ENCODE measurements at regions not wholly inside any gene's neighbourhood (a gene's known extent, or its start where the extent isn't known, plus 50 kb on each side); places are given as distances from the start of the nearest gene placed in this dataset.

DNA sequence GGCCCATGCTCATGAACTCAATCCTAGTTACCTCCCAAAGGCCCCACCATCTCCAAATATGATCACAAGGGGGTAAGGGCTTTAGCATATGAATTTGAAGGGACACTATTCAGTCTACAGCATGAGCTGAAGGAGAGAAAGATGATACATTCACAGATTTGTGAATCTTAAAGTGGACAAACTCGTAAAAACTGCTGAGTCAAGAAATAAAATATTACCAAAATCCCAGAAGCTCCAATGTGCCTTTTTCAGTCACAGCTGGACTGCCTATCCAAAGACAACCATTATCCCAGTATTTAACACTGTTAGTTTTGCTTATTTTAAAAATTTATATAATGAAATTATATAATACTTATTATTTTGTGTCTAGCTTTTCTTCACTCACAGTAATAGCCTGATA is 109.0 kb downstream of the CXXC4 start:
- Histone ChIP-seq H3K9me3 (ENCODE audit: control insufficient read depth in 4 of 4, insufficient read depth in 3 of 4, low read length in 3 of 4) (no peaks in the 10 kb centered on the region), H3K27ac (ENCODE audit: low read depth in 1 of 2, low read length in 1 of 2) (no peak overlapping the region), H3K9ac (ENCODE audit: insufficient read depth in 1 of 2, low read length in 2 of 2) (no peak overlapping the region), H3K27me3 (ENCODE audit: control insufficient read depth in 3 of 3, insufficient read depth in 3 of 3, low read length in 2 of 3) (no peaks in the 10 kb centered on the region), H3K4me1 (ENCODE audit: control insufficient read depth in 5 of 5, insufficient read depth in 5 of 5, low read length in 5 of 5) (no peaks in the 10 kb centered on the region), H3K36me3 (ENCODE audit: control insufficient read depth in 4 of 4, insufficient read depth in 4 of 4, low read length in 4 of 4) (no peaks in the 10 kb centered on the region), H3K4me3 (no peak overlapping the region)
- ATAC-seq (ENCODE audit: insufficient read depth, low FRiP score) (no peak), DNase-seq (no peak)
- WGBS, 2 donors, result 75 to 78% methylated on average over 1 of the region's 1 CpG
- TF ChIP-seq CTCF (IDR thresholded peaks at IDR 0.05; ENCODE audit: control extremely low read depth, extremely low read depth), result no peak

DNA sequence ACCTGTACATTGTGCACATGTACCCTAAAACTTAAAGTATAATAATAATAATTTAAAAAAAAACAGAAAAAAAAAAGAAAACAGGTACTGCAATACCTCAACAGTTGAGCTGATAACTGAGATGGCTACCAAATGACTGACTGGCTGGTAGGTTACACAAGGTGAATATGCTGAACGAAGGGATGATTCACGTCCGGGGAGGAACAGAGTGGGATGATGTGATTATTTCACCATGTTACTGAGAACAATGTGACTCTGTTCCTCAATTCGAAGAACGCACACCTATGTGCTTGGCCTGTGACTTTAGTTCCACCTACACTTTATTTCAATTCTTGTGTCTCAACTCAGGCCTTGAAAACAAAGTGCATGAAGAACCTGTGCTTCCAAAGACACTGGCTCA is 111.7 kb downstream of the CXXC4 start:
- Histone ChIP-seq H3K27ac (ENCODE audit: low read depth in 1 of 2, low read length in 1 of 2) (no peak overlapping the region), H3K36me3 (ENCODE audit: control insufficient read depth in 4 of 4, insufficient read depth in 4 of 4, low read length in 4 of 4) (no peaks in the 10 kb centered on the region), H3K27me3 (ENCODE audit: control insufficient read depth in 3 of 3, insufficient read depth in 3 of 3, low read length in 2 of 3) (no peaks in the 10 kb centered on the region), H3K4me3 (no peak overlapping the region), H3K9me3 (ENCODE audit: control insufficient read depth in 4 of 4, insufficient read depth in 3 of 4, low read length in 3 of 4) (no peaks in the 10 kb centered on the region), H3K9ac (ENCODE audit: insufficient read depth in 1 of 2, low read length in 2 of 2) (no peak overlapping the region), H3K4me1 (ENCODE audit: control insufficient read depth in 5 of 5, insufficient read depth in 5 of 5, low read length in 5 of 5) (no peaks in the 10 kb centered on the region)
- ATAC-seq (ENCODE audit: insufficient read depth, low FRiP score), result no peak
- no peak for TF ChIP-seq CTCF (IDR thresholded peaks at IDR 0.05; ENCODE audit: control extremely low read depth, extremely low read depth)
- DNase-seq, result no peak
- 95 to 99% methylated on average over 5 of the region's 5 CpGs for WGBS, 2 donors

- Histone ChIP-seq H3K4me1 (ENCODE audit: control insufficient read depth in 5 of 5, insufficient read depth in 5 of 5, low read length in 5 of 5) (no peaks in the 10 kb centered on the region), H3K9me3 (ENCODE audit: control insufficient read depth in 4 of 4, insufficient read depth in 3 of 4, low read length in 3 of 4) (no peaks in the 10 kb centered on the region), H3K27me3 (ENCODE audit: control insufficient read depth in 3 of 3, insufficient read depth in 3 of 3, low read length in 2 of 3) (no peaks in the 10 kb centered on the region), H3K36me3 (ENCODE audit: control insufficient read depth in 4 of 4, insufficient read depth in 4 of 4, low read length in 4 of 4) (no peaks in the 10 kb centered on the region), H3K4me3 (no peak overlapping the region), H3K27ac (ENCODE audit: low read depth in 1 of 2, low read length in 1 of 2) (no peak overlapping the region), H3K9ac (ENCODE audit: insufficient read depth in 1 of 2, low read length in 2 of 2) (no peak overlapping the region)
- no peak for ATAC-seq (ENCODE audit: insufficient read depth, low FRiP score)
- no peak for DNase-seq
- WGBS, 2 donors, result 87 to 97% methylated on average over 1 of the region's 1 CpG
- TF ChIP-seq CTCF (IDR thresholded peaks at IDR 0.05; ENCODE audit: control extremely low read depth, extremely low read depth), result no peak
Observed at GRCh38 chr4:104381729-104382128, 113.0 kb downstream of the CXXC4 start.

DNA sequence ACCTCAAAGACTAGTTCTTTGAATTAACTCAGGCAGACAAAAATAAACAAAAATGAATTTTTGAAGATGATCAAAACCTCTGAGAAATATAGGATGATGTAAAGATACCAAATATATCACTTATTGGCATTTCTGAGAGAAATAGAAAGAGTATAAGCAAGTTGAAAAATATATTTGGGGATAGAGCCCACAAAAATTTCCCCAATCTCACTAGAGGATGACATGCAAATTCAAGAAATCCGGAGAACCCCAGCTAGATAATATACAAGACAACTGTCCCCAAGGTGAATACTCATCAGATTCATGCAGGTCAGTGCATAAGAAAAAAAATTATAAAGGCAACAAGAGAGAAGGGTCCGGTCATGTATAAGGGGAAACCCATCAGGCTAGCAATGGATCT is 129.1 kb downstream of the CXXC4 start:
- no peaks in the 10 kb centered on the region for H3K27me3 ChIP-seq (ENCODE audit: control insufficient read depth in 3 of 3, insufficient read depth in 3 of 3, low read length in 2 of 3)
- H3K27ac ChIP-seq (ENCODE audit: low read depth in 1 of 2, low read length in 1 of 2), result no peak overlapping the region
- H3K4me3 ChIP-seq, result no peak overlapping the region
- no peak overlapping the region for H3K9ac ChIP-seq (ENCODE audit: insufficient read depth in 1 of 2, low read length in 2 of 2)
- no peaks in the 10 kb centered on the region for H3K4me1 ChIP-seq (ENCODE audit: control insufficient read depth in 5 of 5, insufficient read depth in 5 of 5, low read length in 5 of 5)
- WGBS, 2 donors, result 91 to 97% methylated on average over 2 of the region's 2 CpGs
- no peaks in the 10 kb centered on the region for H3K36me3 ChIP-seq (ENCODE audit: control insufficient read depth in 4 of 4, insufficient read depth in 4 of 4, low read length in 4 of 4)
- TF ChIP-seq CTCF (IDR thresholded peaks at IDR 0.05; ENCODE audit: control extremely low read depth, extremely low read depth), result no peak
- DNase-seq (no peak), ATAC-seq (ENCODE audit: insufficient read depth, low FRiP score) (no peak)
- H3K9me3 ChIP-seq (ENCODE audit: control insufficient read depth in 4 of 4, insufficient read depth in 3 of 4, low read length in 3 of 4), result no peaks in the 10 kb centered on the region
